ENCODE measurements at regions not wholly inside any gene's neighbourhood (a gene's known extent, or its start where the extent isn't known, plus 50 kb on each side); places are given as distances from the start of the nearest gene placed in this dataset.

DNA sequence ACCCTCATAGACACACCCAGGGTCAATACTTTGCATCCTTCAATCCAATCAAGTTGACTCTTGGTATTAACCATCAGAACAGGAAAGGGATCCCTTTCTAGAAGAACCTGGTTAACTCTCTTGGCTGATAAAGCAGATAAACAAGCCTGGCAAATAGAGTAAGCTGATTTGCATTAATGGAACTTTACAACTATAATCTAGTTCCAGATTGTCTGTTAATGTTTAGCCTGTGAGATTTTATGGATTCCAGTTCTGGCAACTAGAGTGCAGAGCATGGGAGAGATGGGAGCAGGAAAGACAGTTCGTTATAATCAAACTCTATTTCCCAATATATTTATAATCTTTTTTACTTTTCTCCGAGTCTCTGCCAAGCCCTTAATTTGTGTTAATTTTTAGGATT, 272.6 kb upstream of the KLHL1 start:
- intact Hi-C loops (cut with DNase I): no loop called here
- no peak overlapping the region for H3K4me3 ChIP-seq
- H3K9me3 ChIP-seq: peaks cover 0 to 2% (median 0%) of the 10 kb centered on the region in 4 donors
- H3K27me3 ChIP-seq: no peaks in the 10 kb centered on the region
- H3K4me1 ChIP-seq: no peaks in the 10 kb centered on the region
- DNase-seq: no peak
- WGBS, 2 donors: 16 to 68% methylated on average over 2 of the region's 2 CpGs
- H3K36me3 ChIP-seq: no peaks in the 10 kb centered on the region
- no peak overlapping the region for H3K27ac ChIP-seq
- no peak for TF ChIP-seq POLR2A (IDR thresholded peaks at IDR 0.05)
- no peak for TF ChIP-seq POLR2AphosphoS5 (IDR thresholded peaks at IDR 0.05)
- TF ChIP-seq, protein P1, sequence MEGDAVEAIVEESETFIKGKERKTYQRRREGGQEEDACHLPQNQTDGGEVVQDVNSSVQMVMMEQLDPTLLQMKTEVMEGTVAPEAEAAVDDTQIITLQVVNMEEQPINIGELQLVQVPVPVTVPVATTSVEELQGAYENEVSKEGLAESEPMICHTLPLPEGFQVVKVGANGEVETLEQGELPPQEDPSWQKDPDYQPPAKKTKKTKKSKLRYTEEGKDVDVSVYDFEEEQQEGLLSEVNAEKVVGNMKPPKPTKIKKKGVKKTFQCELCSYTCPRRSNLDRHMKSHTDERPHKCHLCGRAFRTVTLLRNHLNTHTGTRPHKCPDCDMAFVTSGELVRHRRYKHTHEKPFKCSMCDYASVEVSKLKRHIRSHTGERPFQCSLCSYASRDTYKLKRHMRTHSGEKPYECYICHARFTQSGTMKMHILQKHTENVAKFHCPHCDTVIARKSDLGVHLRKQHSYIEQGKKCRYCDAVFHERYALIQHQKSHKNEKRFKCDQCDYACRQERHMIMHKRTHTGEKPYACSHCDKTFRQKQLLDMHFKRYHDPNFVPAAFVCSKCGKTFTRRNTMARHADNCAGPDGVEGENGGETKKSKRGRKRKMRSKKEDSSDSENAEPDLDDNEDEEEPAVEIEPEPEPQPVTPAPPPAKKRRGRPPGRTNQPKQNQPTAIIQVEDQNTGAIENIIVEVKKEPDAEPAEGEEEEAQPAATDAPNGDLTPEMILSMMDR (IDR thresholded peaks at IDR 0.05): no peak
- no peak for TF ChIP-seq EP300 (IDR thresholded peaks at IDR 0.05)

DNA sequence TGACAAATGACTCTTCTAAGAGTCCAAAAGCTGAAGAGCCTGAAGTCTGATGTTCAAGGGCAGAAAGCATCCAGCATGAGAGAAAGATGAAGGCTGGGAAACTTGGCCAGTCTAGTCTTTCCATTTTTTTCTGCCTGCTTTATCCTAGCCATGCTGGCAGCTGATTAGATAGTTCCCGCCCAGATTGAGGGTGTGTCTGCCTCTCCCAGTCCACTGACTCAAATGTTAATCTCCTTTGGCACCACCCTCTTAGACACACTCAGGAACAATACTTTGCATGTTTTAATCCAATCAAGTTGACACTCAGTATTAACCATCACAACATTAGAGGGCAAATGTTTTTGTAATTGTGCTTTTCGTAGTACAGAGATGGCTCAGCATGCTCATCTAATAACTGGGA, 267.5 kb upstream of the KLHL1 start:
- Histone ChIP-seq H3K27ac (no peak overlapping the region), H3K4me1 (no peaks in the 10 kb centered on the region)

DNA sequence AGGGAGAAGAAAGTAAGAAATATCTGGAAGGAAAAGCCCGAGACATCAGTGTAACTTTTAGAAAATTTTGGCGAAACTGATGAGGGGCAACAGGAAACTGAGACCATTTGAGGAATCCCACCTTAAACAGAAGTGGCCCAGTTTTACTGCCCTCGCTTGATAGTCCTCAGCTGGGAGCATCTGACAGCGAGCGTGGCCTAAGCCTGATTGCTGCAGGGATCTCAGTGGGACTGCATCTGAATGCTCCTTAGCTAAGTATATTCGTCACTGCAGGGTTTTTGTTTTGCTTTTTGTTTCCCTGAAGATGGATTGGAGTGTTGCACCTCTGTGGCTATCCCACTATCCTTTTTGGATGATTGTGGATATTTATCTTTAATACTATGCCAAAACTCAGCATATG, 262.7 kb upstream of the KLHL1 start:
- no peak overlapping the region for H3K27ac ChIP-seq
- no peak overlapping the region for H3K4me3 ChIP-seq
- no peak for DNase-seq
- 67 to 83% methylated on average over 6 of the region's 6 CpGs for WGBS, 2 donors
- no peaks in the 10 kb centered on the region for H3K9me3 ChIP-seq
- H3K4me1 ChIP-seq: no peaks in the 10 kb centered on the region
- H3K27me3 ChIP-seq: no peaks in the 10 kb centered on the region
- intact Hi-C loops (cut with DNase I): no loop called here
- H3K36me3 ChIP-seq: no peaks in the 10 kb centered on the region
- no peak for TF ChIP-seq POLR2AphosphoS5 (IDR thresholded peaks at IDR 0.05)
- TF ChIP-seq, protein P1 (IDR thresholded peaks at IDR 0.05): no peak
- TF ChIP-seq POLR2A (IDR thresholded peaks at IDR 0.05): no peak
- TF ChIP-seq EP300 (IDR thresholded peaks at IDR 0.05): no peak

More for the DNA sequence above, 267.5 kb upstream of the KLHL1 start:
- WGBS, 2 donors: 54 to 76% methylated on average over 2 of the region's 2 CpGs
- H3K9me3 ChIP-seq: no peaks in the 10 kb centered on the region
- intact Hi-C loops (cut with DNase I): no loop called here
- no peak for DNase-seq
- no peak overlapping the region for H3K4me3 ChIP-seq
- TF ChIP-seq POLR2A (IDR thresholded peaks at IDR 0.05): no peak
- no peak for TF ChIP-seq POLR2AphosphoS5 (IDR thresholded peaks at IDR 0.05)
- TF ChIP-seq EP300 (IDR thresholded peaks at IDR 0.05): no peak
- TF ChIP-seq, protein P1 (IDR thresholded peaks at IDR 0.05): no peak
- H3K27me3 ChIP-seq: no peaks in the 10 kb centered on the region
- H3K36me3 ChIP-seq: no peaks in the 10 kb centered on the region

DNA sequence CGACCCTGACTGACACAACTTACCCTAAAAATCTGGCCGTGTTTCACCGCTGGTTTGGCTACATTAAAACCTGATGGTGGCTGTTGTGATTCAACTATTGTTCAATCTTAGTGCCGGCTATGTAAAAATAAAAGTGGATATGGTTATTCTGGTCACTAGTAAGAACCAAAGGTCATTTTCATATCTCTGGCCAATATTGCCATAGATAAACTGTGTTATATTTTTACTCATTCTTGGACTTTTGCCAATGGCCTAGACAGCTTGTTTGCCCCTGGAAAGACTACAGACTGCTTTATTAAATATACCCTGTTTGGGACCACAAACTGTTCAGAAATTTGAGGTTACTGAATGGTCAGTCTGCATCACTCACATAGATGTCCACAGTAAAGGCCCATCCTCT, 258.5 kb upstream of the KLHL1 start:
- WGBS, 2 donors: 33 to 77% methylated on average over 4 of the region's 4 CpGs

DNA sequence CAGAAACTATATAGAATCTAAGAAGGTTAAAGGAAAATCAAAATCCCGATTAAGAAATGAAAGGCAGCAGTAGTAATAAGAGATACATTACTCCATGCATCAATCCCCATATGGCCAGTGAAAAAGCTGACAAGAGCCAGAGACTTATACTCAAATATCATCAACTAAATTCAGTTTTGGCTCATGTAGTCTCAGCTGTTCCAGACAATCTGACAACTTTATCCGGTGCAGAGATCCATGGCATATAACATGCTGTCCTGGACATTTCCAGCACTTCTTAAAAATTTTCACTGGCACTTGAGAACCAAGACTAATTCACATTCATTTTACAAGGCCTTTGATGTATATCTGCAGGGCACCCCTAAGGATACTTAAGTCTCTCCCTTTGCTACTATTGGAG, 255.7 kb upstream of the KLHL1 start:
- H3K36me3 ChIP-seq: no peaks in the 10 kb centered on the region
- no peak overlapping the region for H3K4me3 ChIP-seq
- H3K27ac ChIP-seq: no peak overlapping the region
- no peaks in the 10 kb centered on the region for H3K4me1 ChIP-seq
- DNase-seq: no peak
- no peaks in the 10 kb centered on the region for H3K27me3 ChIP-seq
- no peaks in the 10 kb centered on the region for H3K9me3 ChIP-seq
- TF ChIP-seq POLR2A (IDR thresholded peaks at IDR 0.05): no peak
- TF ChIP-seq EP300 (IDR thresholded peaks at IDR 0.05): no peak
- TF ChIP-seq POLR2AphosphoS5 (IDR thresholded peaks at IDR 0.05): no peak
- TF ChIP-seq, protein P1 (IDR thresholded peaks at IDR 0.05): no peak
- intact Hi-C loops (cut with DNase I): no loop called here
- 86 to 89% methylated on average over 2 of the region's 2 CpGs for WGBS, 2 donors

More for the DNA sequence above, 258.5 kb upstream of the KLHL1 start:
- no peak for DNase-seq
- no peaks in the 10 kb centered on the region for H3K36me3 ChIP-seq
- no peak overlapping the region for H3K27ac ChIP-seq
- intact Hi-C loops (cut with DNase I): no loop called here
- no peaks in the 10 kb centered on the region for H3K27me3 ChIP-seq
- H3K9me3 ChIP-seq: no peaks in the 10 kb centered on the region
- H3K4me3 ChIP-seq: no peak overlapping the region
- no peaks in the 10 kb centered on the region for H3K4me1 ChIP-seq
- TF ChIP-seq POLR2A (IDR thresholded peaks at IDR 0.05) (no peak), POLR2AphosphoS5 (IDR thresholded peaks at IDR 0.05) (no peak), EP300 (IDR thresholded peaks at IDR 0.05) (no peak)
- TF ChIP-seq, protein P1 (IDR thresholded peaks at IDR 0.05): no peak

Measured in sigmoid colon (tissue), 6 donors.